BJ (cell line): ENCODE measurements at regions not wholly inside any gene's neighbourhood (a gene's known extent, or its start where the extent isn't known, plus 50 kb on each side); places are given as distances from the start of the nearest gene placed in this dataset.

ENCODE experiments used
- CTCF ChIA-PET: fragments of 350-600 bp; formaldehyde crosslinking; extraction: SDS; loops from one replicate; lab custom pipeline; 2021; ENCODE audit warnings: antibody characterized with exemption, inconsistent platforms; lab: Yijun Ruan, JAX
- POLR2A ChIA-PET: fragments of 300-600 bp; sonication (Branson Sonifier 250); formaldehyde crosslinking; extraction: SDS; loops from one replicate; lab custom pipeline; 2021; ENCODE audit warnings: antibody characterized with exemption; lab: Charles Lee
- DNase-seq: peaks from one replicate; pipeline ENCODE4 v3.0.0-alpha.2; 2011; ENCODE audit warnings: low read depth
- H3K27me3 ChIP-seq: 2 replicates; pipeline ENCODE4 v1.6.0; 2011; ENCODE audit warnings: low read length; ENCODE audit not compliant: control insufficient read depth, insufficient read depth
- H3K36me3 ChIP-seq: 2 replicates; pipeline ENCODE4 v1.5.1; 2011; ENCODE audit warnings: low read length; ENCODE audit not compliant: control insufficient read depth, insufficient read depth
- H3K4me3 ChIP-seq: 2 replicates; pipeline ENCODE4 v1.5.1; 2011; ENCODE audit warnings: low read depth, mild to moderate bottlenecking, control low read depth, low read length
- CTCF ChIP-seq: IDR thresholded peaks from 2 replicates; pipeline ENCODE4 v1.5.1; 2011; ENCODE audit warnings: low read depth, mild to moderate bottlenecking, control low read depth, inconsistent platforms, low read length, moderate library complexity; ENCODE audit not compliant: insufficient read depth

DNA sequence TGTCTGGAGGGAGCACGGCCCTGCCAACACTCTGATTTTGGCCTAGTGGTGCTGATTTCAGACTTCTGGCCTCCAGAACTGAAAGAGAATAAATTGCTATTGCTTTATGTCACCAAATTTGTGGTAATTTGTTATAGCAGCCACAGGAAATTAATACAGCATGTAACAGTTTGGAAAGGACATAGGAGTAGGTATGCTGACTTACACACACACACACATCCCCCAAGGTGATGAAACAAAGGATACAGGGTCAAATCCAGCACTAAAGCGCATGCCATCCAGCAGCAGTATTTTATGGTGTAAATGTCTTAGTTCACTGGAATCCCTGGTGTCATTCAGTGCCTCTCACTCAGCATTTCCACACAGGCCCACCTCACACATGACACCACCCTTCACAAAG lies 72.2 kb upstream of the MAN1A2 start:
- CTCF ChIA-PET = interaction anchor here (1.2 kb wide), 1 partner anchor 10 kb away, joined by 3 read pairs; no protein-coding TSS in a partner anchor
- no peak for DNase-seq

GRCh38 chr1:117290890-117291289 lies 76.4 kb upstream of the MAN1A2 start:
- Histone ChIP-seq H3K4me3 (no peak overlapping the region), H3K27me3 (no peaks in the 10 kb centered on the region; the same call in 1 of the 2 replicates), H3K36me3 (no peaks in the 10 kb centered on the region)
- POLR2A ChIA-PET = no interaction called here
- CTCF ChIA-PET = interaction anchor here (1.6 to 9.3 kb wide), 2 partner anchors 162 to 223 kb away, joined by 7 to 147 read pairs; no protein-coding TSS in a partner anchor
- no peak for TF ChIP-seq CTCF
- no peak for DNase-seq

More for the DNA sequence above, 72.2 kb upstream of the MAN1A2 start:
- no peaks in the 10 kb centered on the region for H3K36me3 ChIP-seq
- peaks cover 2% of the 10 kb centered on the region; the same call in 1 of the 2 replicates for H3K27me3 ChIP-seq
- TF ChIP-seq CTCF = no peak
- no peak overlapping the region for H3K4me3 ChIP-seq
- POLR2A ChIA-PET = no interaction called here

GRCh38 chr1:117289316-117289870 lies 77.9 kb upstream of the MAN1A2 start:
- ChIA-PET POLR2A (no interaction called here), CTCF (interaction anchor here (1.2 to 9.3 kb wide), 2 partner anchors 161 to 221 kb away, joined by 5 to 147 read pairs; no protein-coding TSS in a partner anchor)
- Histone ChIP-seq H3K4me3 (no peak overlapping the region), H3K36me3 (no peaks in the 10 kb centered on the region), H3K27me3 (no peaks in the 10 kb centered on the region; the same call in 1 of the 2 replicates)
- no peak for TF ChIP-seq CTCF
- DNase-seq = no peak

GRCh38 chr1:117286562-117286961 lies 75.8 kb upstream of the VTCN1 start:
- ChIA-PET POLR2A (no interaction called here), CTCF (interaction anchor here (0.8 to 9.3 kb wide), 4 partner anchors 149 to 218 kb away, joined by 3 to 147 read pairs (median 4); no protein-coding TSS in a partner anchor)
- H3K36me3 ChIP-seq = no peaks in the 10 kb centered on the region
- no peak for DNase-seq
- no peak overlapping the region for H3K4me3 ChIP-seq
- no peak for TF ChIP-seq CTCF
- H3K27me3 ChIP-seq = no peaks in the 10 kb centered on the region; the same call in 1 of the 2 replicates

DNA sequence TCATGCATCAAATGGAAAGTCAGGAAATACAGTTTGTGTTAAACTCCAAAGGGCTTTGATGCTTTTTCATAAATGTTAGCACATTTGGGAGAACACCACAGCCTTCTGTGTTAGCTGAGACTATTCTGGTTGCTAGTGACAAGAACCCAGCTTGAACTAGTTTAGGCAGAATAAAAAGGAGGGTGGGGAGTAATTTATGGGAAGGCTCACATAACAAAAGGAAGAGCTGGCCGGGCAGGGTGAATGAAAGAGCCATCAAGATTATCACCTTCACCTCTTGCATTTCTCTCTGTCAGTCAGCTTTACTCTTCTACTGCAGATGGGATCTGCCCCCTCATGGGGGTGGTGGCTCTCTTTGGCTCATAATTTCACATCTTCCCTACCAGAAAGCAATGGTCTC lies 75.4 kb upstream of the VTCN1 start:
- no peak overlapping the region for H3K4me3 ChIP-seq
- DNase-seq = no peak
- POLR2A ChIA-PET = no interaction called here
- TF ChIP-seq CTCF = no peak
- CTCF ChIA-PET = interaction anchor here (0.8 to 9.3 kb wide), 3 partner anchors 148 to 218 kb away, joined by 3 to 147 read pairs (median 6); no protein-coding TSS in a partner anchor
- no peaks in the 10 kb centered on the region; the same call in 1 of the 2 replicates for H3K27me3 ChIP-seq
- no peaks in the 10 kb centered on the region for H3K36me3 ChIP-seq
